ENCODE measurements at regions not wholly inside any gene's neighbourhood (a gene's known extent, or its start where the extent isn't known, plus 50 kb on each side); places are given as distances from the start of the nearest gene placed in this dataset.
"Not testable (repeated sequence)": the region's sequence is repeated elsewhere in the genome, so short reads cannot be mapped to it uniquely, and the experiment has no call there.

DNA sequence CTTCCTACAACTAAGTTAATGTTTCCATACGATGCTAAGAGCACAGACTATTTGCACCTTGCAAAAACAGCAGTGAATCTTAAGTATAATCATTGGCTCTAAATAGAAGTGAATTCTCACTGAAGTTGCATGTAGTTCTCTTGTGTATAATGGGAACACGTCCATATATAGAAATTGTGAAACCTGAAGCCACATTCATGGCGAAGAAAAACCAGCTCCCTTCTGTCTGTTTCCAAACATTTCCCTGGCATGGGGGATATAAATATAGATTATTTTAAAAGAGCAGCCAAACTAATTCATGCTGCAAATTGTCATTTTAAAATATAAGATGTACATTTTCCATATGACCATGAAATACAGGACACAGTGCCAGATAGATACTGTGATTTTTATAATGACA is 71.1 kb downstream of the TRAM1L1 start:
- H3K36me3 Mint-ChIP-seq (ENCODE audit: low read depth): no peaks in the 10 kb centered on the region
- no peak overlapping the region for H3K4me3 Mint-ChIP-seq
- peaks cover 20% of the 10 kb centered on the region for H3K9me3 Mint-ChIP-seq
- no peak overlapping the region for H3K27ac Mint-ChIP-seq
- H3K27me3 Mint-ChIP-seq (ENCODE audit: insufficient read depth): no peaks in the 10 kb centered on the region
- DNase-seq: no peak
- no peaks in the 10 kb centered on the region for H3K4me1 Mint-ChIP-seq (ENCODE audit: low read depth)
- TF ChIP-seq, protein P1, sequence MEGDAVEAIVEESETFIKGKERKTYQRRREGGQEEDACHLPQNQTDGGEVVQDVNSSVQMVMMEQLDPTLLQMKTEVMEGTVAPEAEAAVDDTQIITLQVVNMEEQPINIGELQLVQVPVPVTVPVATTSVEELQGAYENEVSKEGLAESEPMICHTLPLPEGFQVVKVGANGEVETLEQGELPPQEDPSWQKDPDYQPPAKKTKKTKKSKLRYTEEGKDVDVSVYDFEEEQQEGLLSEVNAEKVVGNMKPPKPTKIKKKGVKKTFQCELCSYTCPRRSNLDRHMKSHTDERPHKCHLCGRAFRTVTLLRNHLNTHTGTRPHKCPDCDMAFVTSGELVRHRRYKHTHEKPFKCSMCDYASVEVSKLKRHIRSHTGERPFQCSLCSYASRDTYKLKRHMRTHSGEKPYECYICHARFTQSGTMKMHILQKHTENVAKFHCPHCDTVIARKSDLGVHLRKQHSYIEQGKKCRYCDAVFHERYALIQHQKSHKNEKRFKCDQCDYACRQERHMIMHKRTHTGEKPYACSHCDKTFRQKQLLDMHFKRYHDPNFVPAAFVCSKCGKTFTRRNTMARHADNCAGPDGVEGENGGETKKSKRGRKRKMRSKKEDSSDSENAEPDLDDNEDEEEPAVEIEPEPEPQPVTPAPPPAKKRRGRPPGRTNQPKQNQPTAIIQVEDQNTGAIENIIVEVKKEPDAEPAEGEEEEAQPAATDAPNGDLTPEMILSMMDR (IDR thresholded peaks at IDR 0.05): no peak

DNA sequence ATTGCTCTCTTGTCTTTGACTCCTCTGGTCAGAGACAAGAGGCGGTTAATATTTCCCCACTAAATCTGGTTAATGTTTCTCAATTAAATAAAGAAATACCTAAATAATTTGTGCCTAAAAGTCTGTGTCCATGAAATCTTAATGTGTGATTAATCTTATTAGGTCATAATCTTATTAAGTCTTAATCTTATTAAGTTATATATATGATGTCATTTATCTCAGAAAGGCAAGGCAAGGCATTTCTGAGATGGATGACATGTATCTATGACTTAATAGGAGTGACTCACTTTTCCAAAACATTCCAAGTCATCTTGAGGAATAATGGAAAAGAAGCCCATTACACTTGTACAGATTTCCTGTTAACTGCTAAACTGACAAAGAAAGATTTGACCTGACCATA is 74.7 kb downstream of the TRAM1L1 start:
- Mint-ChIP-seq H3K4me3 (no peak overlapping the region), H3K36me3 (ENCODE audit: low read depth) (no peaks in the 10 kb centered on the region), H3K27me3 (ENCODE audit: insufficient read depth) (no peaks in the 10 kb centered on the region), H3K4me1 (ENCODE audit: low read depth) (no peaks in the 10 kb centered on the region), H3K27ac (no peak overlapping the region), H3K9me3 (peaks cover 31% of the 10 kb centered on the region)
- DNase-seq: no peak
- TF ChIP-seq, protein P1 (IDR thresholded peaks at IDR 0.05): no peak

DNA sequence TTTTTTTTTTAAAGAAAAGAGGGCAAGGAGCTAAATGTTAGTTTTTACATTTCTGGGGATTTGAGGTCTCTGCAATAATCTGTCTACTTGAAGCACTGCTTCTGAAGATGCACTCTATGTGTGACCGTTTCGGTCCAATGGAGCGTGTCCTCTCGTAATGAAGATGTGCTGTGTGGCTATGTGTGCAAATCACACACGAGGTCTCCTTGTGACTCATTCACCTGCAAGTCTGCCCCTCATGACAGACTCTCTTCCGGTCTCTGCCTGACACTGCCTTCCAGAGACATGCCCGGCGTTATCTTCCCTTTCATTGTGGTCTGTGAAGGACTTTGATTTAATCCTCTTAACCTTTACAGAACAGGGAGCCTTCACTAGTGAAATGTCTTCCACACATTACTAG is 84.3 kb downstream of the TRAM1L1 start:
- Mint-ChIP-seq H3K9me3 (peaks cover 25% of the 10 kb centered on the region), H3K4me1 (ENCODE audit: low read depth) (no peaks in the 10 kb centered on the region), H3K36me3 (ENCODE audit: low read depth) (no peaks in the 10 kb centered on the region; the same call in 1 of the 2 replicates), H3K27me3 (ENCODE audit: insufficient read depth) (no peaks in the 10 kb centered on the region), H3K27ac (no peak overlapping the region), H3K4me3 (no peak overlapping the region)
- TF ChIP-seq, protein P1 (IDR thresholded peaks at IDR 0.05): no peak
- DNase-seq: no peak

DNA sequence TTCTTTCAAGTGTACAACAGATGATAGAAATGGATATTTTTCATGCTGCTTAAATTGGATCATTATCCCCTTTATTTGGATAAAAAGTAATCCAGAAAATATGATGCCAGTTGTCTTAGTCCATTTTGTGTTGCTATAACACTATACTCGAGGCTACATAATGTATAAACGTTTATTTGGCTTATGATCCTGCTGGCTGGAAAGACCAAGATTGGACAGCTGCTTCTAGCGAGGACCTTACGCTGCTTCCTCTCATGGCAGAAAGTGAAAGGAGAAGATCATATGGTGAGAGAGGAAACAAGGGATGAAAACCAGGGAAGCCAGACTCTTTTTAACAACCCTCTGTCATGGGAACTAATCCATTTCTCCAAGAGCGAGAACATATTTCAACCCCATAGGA is 102.7 kb downstream of the TRAM1L1 start:
- TF ChIP-seq, protein P1 (IDR thresholded peaks at IDR 0.05): no peak
- Mint-ChIP-seq H3K27ac (no peak overlapping the region), H3K36me3 (ENCODE audit: low read depth) (no peaks in the 10 kb centered on the region), H3K27me3 (ENCODE audit: insufficient read depth) (no peaks in the 10 kb centered on the region), H3K4me1 (ENCODE audit: low read depth) (no peaks in the 10 kb centered on the region), H3K4me3 (no peak overlapping the region), H3K9me3 (peaks cover 27% of the 10 kb centered on the region)
- DNase-seq: no peak

DNA sequence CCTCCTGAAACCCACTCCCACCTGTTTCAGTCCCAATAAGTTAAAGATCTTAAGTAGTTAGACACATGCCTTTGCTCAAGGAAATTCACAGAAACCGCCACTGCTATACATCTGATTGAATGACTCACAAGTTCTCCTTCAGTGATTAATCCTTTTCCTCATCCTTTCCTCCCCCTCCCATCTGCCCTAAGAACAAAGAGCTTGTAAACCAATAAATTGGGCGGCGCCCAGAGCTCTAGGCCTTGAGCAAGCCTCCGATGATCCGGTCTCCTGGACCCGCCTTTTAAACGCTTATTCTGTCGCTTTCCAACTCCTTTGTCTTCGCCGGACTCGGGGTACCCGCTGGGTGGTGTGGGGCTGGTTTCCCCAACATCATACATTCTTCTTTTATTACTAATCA is 104.9 kb downstream of the TRAM1L1 start:
- not testable (repeated sequence) for H3K4me3 Mint-ChIP-seq; DNase-seq; H3K27me3 Mint-ChIP-seq (ENCODE audit: insufficient read depth); H3K27ac Mint-ChIP-seq; H3K36me3 Mint-ChIP-seq (ENCODE audit: low read depth); H3K4me1 Mint-ChIP-seq (ENCODE audit: low read depth)
- peaks cover 30% of the 10 kb centered on the region for H3K9me3 Mint-ChIP-seq

DNA sequence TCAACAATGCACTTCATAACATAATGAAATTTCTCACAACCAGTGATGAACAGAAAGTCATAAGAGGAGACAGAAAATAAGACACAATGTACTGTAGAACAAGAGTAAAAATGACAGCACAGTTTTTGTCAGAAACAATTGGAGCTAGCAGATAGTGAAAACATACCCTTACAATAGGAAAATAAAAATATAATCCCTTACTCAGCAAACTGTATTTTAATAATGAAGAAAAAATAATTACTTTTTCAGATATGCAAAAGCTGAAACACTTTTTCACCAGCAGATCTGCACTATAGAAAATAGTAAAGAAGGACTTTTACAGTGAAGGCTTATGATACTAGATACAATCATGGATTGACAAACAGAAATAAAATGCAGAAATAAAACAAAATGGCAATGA is 126.3 kb downstream of the TRAM1L1 start:
- H3K9me3 Mint-ChIP-seq: peaks cover 12% of the 10 kb centered on the region
- H3K27ac Mint-ChIP-seq: no peak overlapping the region
- H3K4me1 Mint-ChIP-seq (ENCODE audit: low read depth): no peaks in the 10 kb centered on the region
- no peaks in the 10 kb centered on the region for H3K36me3 Mint-ChIP-seq (ENCODE audit: low read depth)
- H3K4me3 Mint-ChIP-seq: no peak overlapping the region
- DNase-seq: no peak
- TF ChIP-seq, protein P1 (IDR thresholded peaks at IDR 0.05): no peak
- no peaks in the 10 kb centered on the region for H3K27me3 Mint-ChIP-seq (ENCODE audit: insufficient read depth)

Data from HFFc6 (cell line).